ENCODE measurements at regions not wholly inside any gene's neighbourhood (a gene's known extent, or its start where the extent isn't known, plus 50 kb on each side); places are given as distances from the start of the nearest gene placed in this dataset.

DNA sequence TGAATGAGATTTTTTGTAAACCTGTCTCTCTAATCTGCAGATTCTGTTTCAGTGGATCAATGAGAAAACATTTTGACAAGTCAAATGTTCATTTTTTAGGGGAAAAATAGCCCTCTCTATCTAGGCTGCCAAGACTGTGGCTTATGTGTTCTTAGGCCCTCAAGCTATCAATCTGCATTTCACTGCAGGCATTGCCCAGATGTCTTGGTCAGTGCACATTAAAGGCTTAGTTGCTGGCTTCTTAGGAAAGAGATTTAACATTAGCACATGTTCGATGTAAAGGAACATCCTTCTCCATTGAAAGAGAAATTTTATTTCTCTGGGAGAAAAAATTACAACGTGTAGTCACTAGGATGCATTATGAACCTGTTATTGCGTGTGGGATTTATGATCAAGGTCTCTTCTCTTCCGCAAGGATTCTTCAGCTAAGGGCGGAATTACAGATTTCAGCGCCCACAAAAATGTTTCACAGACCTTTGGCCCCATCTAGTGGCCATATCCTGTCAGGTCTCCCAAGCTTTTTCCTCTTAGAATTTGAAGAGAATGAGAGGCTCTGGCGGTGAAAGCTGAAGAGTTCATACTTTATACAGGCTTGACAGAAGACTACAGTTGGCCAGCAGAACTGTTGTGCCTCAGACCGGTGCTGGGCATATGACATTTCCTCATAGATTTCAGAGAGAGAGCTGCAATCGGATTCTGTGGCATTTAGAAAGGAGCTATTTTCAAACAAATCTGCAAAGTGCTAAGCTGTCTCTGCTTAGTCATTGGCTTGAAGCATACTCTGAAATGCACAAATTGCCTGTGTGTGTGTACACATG lies 144.6 kb upstream of the NOCT start:
- 4% methylated on average over 9 of the region's 9 CpGs for WGBS
- Histone ChIP-seq H3K4me3 (no peak overlapping the region), H3K4me1 (peaks cover 7% of the 10 kb centered on the region), H3K27ac (no peak overlapping the region), H3K9me3 (no peaks in the 10 kb centered on the region), H3K27me3 (no peaks in the 10 kb centered on the region), H3K36me3 (no peaks in the 10 kb centered on the region)
- DNase-seq (ENCODE audit: low spot score in 2 of 2) = no peak
- no peak for TF ChIP-seq EP300 (IDR thresholded peaks at IDR 0.05)
- TF ChIP-seq, protein P1, sequence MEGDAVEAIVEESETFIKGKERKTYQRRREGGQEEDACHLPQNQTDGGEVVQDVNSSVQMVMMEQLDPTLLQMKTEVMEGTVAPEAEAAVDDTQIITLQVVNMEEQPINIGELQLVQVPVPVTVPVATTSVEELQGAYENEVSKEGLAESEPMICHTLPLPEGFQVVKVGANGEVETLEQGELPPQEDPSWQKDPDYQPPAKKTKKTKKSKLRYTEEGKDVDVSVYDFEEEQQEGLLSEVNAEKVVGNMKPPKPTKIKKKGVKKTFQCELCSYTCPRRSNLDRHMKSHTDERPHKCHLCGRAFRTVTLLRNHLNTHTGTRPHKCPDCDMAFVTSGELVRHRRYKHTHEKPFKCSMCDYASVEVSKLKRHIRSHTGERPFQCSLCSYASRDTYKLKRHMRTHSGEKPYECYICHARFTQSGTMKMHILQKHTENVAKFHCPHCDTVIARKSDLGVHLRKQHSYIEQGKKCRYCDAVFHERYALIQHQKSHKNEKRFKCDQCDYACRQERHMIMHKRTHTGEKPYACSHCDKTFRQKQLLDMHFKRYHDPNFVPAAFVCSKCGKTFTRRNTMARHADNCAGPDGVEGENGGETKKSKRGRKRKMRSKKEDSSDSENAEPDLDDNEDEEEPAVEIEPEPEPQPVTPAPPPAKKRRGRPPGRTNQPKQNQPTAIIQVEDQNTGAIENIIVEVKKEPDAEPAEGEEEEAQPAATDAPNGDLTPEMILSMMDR (IDR thresholded peaks at IDR 0.05) = peak; percentile 75 to 80
- no peak for TF ChIP-seq POLR2AphosphoS5 (IDR thresholded peaks at IDR 0.05)

- no peaks in the 10 kb centered on the region for H3K36me3 ChIP-seq
- H3K9me3 ChIP-seq = no peaks in the 10 kb centered on the region
- no peak overlapping the region for H3K27ac ChIP-seq
- H3K4me1 ChIP-seq = peaks cover 7% of the 10 kb centered on the region
- TF ChIP-seq POLR2AphosphoS5 (IDR thresholded peaks at IDR 0.05) (no peak), EP300 (IDR thresholded peaks at IDR 0.05) (no peak), POLR2A (IDR thresholded peaks at IDR 0.05) (no peak)
- TF ChIP-seq, protein P1 (IDR thresholded peaks at IDR 0.05) = no peak
- H3K4me3 ChIP-seq = no peak overlapping the region
- H3K27me3 ChIP-seq = no peaks in the 10 kb centered on the region
- DNase-seq (ENCODE audit: low spot score in 2 of 2) = no peak
Observed at GRCh38 chr4:138869631-138870030, 145.9 kb upstream of the NOCT start.

DNA sequence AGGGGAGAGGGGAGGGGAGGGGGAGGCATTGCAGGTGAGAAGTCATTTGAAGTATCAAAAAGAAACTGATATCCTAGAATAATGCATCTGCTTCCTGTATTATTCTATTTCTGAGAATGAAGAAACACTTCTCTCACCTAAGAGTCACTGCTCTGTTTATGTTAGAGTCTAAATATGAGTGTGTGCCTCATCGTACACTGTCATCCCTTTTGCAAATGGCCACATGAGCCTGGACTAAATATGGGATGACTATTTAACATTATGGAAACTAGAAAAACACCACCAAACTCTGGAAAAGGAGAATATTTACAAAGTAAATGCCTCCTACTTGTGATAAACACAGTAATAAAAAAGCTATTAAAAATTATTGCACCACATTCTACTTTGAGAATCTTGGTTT lies 146.4 kb upstream of the NOCT start:
- TF ChIP-seq, protein P1 (IDR thresholded peaks at IDR 0.05) = no peak
- TF ChIP-seq POLR2A (IDR thresholded peaks at IDR 0.05) = no peak
- no peak for TF ChIP-seq EP300 (IDR thresholded peaks at IDR 0.05)
- TF ChIP-seq POLR2AphosphoS5 (IDR thresholded peaks at IDR 0.05) = no peak
- H3K36me3 ChIP-seq = no peaks in the 10 kb centered on the region
- no peaks in the 10 kb centered on the region for H3K9me3 ChIP-seq
- H3K4me3 ChIP-seq = no peak overlapping the region
- H3K4me1 ChIP-seq = peaks cover 7% of the 10 kb centered on the region
- no peaks in the 10 kb centered on the region for H3K27me3 ChIP-seq
- DNase-seq (ENCODE audit: low spot score in 2 of 2) = no peak
- no peak overlapping the region for H3K27ac ChIP-seq
- 50% methylated on average over 1 of the region's 1 CpG for WGBS

DNA sequence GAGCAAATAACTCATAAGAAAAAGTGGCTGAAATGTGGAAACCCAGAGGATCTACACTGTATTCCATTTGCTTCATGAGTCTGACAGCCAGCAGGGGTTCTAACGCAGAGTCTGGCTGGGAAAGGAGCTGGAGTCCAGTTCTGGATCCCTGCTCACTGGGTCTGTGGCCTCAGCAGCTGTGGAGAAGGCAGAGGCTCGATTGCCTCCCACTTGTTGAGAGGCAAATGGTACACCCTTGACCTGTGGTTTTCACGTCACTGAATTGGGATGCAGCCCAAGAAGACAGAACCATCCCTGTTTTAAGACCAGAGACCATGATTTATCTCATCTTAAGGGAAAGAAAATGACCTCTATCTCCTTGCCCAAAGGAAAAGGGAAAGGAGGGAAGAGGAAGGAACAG lies 147.0 kb upstream of the NOCT start:
- TF ChIP-seq EP300 (IDR thresholded peaks at IDR 0.05) (no peak), POLR2AphosphoS5 (IDR thresholded peaks at IDR 0.05) (no peak), POLR2A (IDR thresholded peaks at IDR 0.05) (no peak)
- TF ChIP-seq, protein P1 (IDR thresholded peaks at IDR 0.05) = no peak
- Histone ChIP-seq H3K4me1 (peaks cover 7% of the 10 kb centered on the region), H3K27ac (no peak overlapping the region), H3K4me3 (no peak overlapping the region), H3K27me3 (no peaks in the 10 kb centered on the region), H3K9me3 (no peaks in the 10 kb centered on the region), H3K36me3 (no peaks in the 10 kb centered on the region)
- WGBS = 37% methylated on average over 3 of the region's 3 CpGs
- DNase-seq (ENCODE audit: low spot score in 2 of 2) = no peak

- Histone ChIP-seq H3K27me3 (no peaks in the 10 kb centered on the region), H3K4me1 (peaks cover 7% of the 10 kb centered on the region), H3K27ac (no peak overlapping the region), H3K36me3 (no peaks in the 10 kb centered on the region), H3K4me3 (no peak overlapping the region), H3K9me3 (no peaks in the 10 kb centered on the region)
- DNase-seq (ENCODE audit: low spot score in 2 of 2) = no peak
- no peak for TF ChIP-seq POLR2AphosphoS5 (IDR thresholded peaks at IDR 0.05)
- no peak for TF ChIP-seq EP300 (IDR thresholded peaks at IDR 0.05)
- no peak for TF ChIP-seq POLR2A (IDR thresholded peaks at IDR 0.05)
- TF ChIP-seq, protein P1 (IDR thresholded peaks at IDR 0.05) = no peak
- 87% methylated on average over 6 of the region's 6 CpGs for WGBS
Observed at GRCh38 chr4:138867404-138867803, 148.2 kb upstream of the NOCT start.
